Colon (tissue), 2 donors: ENCODE measurements at regions not wholly inside any gene's neighbourhood (a gene's known extent, or its start where the extent isn't known, plus 50 kb on each side); places are given as distances from the start of the nearest gene placed in this dataset.

Source experiments
- FAIRE-seq: peaks from 2 replicates; lab custom pipeline; 2012; peaks lifted over from hg19 to GRCh38; lab: Jason Lieb, UNC
- donor health status: control.
- donor health status: control.

DNA sequence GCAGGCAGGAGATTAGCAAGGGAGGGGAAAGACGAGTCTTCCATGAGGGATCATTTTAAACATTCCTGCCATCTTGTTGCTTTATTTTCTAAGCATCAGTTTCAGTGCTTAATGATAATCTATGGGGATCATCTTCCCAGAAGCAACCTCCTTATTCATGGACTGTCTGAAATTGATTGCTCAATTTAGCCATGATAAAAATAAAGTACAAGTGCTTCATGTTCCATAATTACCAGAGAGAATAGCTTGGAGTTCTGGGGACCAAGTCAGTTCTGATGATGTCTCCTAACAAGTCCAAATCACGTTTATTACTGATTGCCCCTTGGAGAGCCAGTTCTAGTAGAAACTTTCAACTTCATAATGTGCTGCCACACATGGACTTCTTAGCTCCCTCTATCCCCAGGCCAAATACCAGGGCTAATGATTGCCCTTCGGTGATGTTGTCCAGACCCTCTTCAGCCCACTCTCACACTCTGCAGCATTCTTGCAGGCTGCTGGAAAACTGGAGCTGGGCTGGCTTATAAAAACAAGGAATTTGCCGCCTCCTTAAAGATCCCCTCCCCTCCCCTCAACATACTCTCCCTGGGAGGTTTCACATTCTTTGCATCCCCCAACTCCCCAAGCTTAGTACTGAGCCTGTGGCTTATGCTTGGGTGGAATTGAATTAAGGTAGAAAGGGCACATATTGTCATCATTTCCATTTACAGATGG is 222.1 kb upstream of the ADAMTS9 start:
- FAIRE-seq: no peak

DNA sequence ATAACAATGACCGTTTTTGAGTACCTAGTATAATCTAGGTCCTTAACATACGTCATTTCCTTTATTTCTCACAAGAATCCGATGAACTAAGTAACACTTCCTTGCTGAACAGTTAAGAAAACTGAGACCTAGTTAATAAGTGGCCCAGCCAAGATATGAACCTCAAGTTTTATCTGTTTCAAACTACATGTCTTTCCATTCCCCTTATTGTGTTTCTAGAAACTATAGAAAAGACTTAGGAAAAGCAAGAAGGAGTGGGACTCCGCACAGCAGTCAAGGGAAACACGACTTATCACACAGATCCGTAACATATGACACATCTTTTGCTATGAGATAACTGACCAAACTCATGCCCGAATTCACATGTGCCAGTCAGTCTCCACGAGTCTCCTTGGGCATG is 221.2 kb upstream of the ADAMTS9 start:
- FAIRE-seq: no peak

DNA sequence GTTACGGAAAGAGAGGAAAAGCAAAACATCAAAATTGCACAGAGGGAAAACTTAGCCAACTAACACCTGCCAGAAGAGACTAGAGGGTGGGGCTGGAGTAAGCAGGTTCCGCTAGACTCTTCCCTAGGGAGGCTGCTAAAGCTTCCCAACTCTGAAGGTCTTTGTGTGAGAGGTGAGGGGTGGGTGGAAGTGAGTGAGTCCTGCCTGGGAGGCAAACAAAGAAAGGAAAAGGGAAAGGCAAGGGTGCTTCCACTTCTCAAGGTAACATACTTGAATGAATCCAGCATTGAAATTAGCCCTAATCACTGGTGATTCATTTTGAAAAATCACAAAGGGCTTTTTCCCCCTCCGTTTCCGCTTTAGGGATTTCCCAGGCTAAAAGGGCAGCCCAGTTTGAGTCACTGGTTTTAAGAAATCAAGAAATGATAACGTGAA is 220.5 kb upstream of the ADAMTS9 start:
- FAIRE-seq: no peak

DNA sequence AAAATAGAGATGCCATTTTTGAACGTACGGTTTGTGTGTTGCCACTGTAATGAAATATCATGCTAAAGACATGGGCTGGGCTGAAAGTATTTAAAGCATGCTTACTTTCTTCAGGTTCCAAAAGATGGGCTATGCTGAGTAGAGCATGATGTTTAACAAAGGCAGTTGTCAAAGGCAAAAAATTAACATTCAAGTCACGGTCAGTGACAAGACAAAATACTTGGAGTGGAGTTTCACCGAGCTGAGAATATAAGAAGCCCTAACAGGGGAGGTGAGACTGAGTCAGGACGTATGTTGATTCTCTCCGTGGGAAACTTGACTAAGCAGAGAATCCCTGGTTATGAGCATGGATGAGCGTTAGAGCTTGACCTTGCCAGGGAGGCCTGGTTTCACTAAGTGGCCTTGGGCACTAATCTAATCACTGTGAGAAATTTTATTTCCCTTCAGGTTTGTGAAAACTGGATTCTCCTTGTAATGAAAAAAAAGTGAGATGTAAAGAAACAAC is 218.2 kb upstream of the ADAMTS9 start:
- no peak for FAIRE-seq

DNA sequence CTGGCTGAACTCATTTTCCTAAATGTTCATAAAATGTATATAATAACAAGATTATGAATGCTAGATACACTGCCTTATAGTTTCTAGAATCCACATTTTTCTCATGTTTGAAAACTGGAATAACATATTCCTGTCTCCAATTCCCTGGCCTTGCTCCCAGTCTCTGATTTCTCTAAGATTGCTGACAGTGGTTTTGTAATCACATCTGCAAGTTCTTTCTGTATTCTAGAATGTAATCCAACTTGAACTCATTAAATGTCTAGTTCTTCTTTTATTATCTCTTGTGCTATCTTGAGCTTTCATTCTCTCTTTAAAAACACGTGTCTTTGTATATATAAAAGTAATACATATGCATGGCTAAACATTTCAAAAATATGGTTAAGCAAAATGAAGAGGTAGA is 215.2 kb upstream of the ADAMTS9 start:
- no peak for FAIRE-seq

DNA sequence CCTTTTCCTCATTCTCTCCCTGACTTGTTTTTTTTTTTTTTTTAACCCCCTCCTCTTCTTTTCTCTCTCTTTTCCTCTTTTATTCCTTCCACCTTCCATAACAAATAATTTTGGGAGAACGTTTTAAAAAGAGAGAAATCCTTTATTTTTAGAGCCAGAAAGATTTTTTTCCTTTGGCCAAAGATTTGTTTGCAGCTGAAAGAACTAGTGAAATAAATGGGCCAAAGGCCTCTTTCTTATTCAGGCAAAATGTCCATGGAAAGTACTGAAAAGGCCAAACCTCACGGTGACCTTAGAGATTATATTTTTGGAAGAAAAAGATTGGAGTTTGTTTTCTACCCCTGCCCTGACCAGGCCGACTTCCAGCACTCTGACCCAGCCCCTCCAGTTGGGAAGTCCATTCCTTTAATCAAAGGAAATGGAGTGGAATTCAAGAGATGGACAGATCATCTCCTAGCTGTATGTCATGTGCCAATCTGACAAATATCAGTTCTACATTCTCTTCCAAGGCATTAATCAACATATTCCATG is 214.3 kb upstream of the ADAMTS9 start:
- FAIRE-seq: no peak

DNA sequence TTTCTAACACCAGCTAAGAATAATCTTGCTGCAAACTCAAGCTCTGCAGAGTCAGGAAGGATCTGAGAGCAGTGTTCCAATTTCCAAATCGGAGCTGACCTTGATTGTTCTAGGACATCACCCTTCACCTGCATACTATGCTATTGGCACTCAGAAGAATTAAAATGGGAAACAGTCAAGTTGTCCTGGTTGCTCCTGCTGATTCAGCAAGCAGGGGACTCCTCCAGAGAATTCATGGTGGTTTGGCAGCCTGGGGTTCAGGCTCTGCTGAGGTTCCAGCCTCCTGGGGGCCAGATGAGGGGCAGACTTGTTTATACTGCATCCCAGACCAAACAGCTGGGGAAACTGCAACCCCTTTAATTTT is 213.7 kb upstream of the ADAMTS9 start:
- no peak for FAIRE-seq

DNA sequence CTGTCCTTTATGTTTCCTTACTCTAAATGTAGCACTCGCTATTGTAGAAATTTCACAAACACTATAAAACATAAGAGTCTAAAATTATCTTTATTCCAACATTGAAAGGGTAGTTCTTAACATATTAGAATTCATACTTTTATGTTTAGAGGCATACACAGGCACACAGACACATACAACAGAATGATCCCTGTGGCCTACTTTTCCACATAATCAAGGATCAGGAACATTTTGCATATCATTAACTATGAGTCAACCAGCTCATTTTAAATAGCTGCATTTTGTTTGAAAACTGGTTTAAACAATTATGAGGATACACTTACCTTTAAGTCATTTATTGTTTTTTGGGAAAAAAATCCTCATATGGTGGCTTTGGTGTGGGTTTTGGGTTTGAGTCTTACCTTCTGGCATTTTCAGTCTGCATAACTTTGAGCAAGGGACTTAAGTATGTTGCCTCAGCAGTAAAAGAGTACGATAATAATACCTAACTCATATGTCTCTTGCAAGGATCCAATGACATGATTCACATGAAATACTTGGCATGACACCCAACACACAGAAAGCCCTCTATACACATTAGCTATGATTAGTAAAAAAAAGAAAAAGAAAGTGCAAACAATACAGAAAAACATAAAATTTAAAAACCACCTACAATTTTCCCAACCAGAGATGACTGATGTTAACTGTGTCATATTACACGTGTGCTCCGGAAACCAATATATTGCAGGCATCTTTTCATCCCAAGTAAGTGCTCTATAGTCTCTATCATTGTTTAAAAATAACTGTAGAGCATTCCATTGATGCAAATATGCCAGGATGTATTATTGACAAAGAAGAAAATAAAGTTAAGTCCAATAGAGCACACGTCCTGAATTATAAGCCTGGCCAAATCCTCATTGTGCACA is 213.1 kb upstream of the ADAMTS9 start:
- no peak for FAIRE-seq

DNA sequence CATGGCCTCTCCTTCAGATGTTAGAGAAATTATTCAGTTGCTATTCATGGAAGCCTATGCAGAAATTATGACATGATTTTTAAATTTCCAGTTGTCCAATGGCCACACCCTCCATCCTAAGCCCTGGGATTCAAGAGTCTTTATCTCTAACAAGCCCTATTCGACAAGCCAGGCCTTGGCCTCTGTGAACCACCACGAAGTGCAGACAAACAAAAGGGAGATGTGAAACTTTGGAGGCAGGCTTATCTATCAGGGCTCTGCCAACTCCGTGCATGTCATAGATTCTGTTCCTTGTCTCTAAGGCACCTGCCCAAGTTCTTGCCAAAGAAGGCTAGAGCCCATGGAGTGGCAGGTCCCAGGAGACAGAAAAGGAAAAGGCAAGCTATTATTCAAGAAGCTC is 212.4 kb upstream of the ADAMTS9 start:
- no peak for FAIRE-seq

DNA sequence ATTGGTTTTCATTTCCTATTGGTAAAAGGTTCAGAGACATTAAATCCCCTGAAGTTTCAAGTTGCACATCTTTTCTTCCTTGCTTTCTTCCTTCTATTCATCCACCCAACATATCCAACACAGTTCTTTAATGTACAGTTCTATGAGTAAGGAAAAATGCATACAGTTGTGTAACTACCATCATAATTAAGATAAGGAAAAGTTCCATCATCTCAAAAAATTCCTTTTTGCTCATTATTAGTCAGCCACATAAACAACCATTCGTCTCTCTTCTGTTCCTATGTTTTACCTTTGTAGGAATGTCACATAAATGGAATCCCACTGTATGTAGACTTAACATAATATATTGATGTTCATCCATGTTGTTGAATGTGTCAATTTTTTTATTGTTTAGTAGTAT is 211.1 kb upstream of the ADAMTS9 start:
- FAIRE-seq: no peak

DNA sequence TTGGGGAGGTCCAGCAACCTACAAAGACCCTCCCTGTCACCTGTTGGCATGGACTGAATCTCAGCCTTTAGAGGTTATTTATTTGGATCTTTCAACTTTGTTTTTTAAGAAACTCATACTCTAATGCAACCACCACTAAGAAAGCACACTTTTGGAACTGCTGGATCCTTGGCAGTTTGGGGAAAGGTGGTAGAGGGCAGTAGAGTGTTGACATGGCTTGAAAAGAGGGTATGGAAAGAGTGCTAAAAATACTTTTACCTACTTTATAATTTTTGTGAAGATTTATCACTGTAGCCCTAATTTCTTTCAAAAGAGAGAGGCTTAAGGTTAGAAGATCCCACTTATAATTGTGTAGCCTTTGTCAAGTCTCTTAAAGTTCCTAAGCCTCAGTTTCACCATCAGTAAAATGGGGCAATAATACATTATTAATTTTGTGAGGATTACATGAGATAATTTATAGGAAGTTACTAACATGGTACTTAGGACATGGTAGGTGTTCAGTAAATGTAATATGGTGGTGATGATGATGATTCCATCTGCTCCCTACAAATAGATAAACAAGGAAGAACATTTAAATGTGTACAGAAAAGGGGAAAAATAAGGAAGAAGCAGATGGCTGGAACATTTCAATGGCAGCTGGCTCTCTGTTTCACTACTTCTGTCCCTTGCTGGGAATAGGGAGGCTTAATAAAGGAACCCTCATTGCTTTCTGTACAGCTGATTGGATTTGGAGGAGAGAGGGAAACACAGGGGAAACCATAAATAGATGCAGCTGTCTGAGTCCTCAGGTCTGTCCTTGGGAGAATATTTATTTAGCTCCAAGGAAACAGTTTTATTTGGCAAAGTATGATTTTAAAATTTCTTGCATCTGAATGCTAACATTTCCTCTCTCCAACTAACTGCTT is 208.4 kb upstream of the ADAMTS9 start:
- no peak for FAIRE-seq

DNA sequence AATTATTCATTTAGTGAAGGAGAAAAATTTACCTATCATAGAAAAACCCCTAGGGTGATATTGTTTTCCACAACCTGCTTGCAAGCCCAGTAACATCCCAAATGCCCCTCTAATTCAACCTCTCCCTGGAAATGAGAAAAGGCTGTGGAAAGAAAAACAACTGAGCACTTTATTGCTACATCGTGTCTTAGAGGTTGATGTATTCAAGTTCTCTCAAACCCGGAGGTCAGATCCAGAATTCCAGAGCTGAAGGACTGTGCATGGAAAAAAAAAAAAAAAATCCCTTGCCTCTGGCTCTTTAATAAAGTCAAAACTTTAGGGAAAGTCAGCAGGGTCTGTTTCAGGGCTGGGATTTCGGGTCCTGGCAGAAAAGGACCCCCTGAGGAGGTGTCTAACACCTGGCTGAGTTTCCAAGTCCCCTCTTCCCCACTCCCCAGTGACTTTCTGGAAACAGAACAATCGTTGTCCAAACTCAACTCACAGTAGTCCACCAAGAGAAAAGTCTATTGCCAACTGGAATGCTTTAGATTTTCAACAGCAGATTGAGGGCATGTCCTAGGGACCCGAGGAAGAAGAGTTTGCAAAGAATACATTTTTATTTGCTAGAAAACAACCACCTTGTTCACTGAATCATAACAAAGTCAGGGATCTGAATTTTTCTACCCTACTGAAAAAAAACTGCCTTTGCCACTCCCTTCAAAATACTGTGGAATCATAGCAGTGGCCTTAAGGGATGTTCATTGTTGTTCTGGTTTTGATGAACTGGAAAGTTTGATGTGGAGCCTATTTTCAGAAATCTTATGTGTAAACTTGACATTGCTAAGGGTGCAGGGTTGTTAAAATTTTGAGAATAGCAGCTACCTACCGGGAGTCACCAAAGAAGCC is 207.5 kb upstream of the ADAMTS9 start:
- FAIRE-seq: no peak

DNA sequence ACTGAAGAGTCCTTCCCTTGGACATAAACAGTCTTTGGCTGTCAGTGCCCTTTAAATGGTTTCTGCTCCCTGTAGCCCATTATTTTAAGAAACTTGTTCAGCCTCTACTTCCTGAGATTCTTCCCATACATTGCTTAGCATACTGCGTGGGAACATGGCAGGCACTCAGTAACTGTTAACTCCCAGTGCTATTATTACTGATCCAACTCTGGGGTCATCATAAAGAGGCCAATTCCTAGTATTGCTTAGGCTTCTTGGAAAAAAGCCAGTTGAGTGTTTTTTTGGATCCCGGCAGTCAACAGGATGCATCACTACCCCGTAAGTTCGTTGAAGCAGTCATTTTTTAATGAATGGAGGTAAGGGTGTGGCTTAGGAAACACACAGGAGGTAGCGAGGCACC is 206.2 kb upstream of the ADAMTS9 start:
- no peak for FAIRE-seq

DNA sequence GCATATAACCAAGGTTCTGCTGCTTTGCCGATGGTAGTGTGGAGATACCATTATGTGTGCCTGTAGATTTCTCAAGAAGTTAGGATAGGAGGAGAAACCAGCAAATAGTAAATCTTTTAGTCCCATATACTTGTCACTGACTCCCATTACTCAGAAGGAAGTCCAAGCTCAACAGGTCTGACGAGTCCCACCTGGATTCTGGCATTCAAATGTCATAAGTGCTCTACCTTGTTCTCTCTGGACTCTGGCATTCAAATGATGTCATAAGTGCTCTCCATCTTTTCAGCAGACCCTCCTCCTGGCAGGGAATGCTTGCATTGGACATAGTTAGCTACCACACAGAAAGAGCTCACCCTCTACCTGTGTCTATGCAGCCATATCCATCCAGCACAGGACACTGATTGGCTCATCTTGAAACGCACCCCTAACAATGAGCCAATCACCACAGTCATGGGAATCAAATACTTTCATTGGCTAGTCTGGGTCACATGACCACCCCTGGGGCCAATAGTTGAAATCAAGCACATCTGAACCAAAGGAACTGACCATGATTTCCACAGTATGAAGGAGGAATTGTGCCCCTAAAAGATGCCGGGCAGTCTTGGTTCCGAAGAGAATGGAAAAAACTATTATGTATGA is 205.0 kb upstream of the ADAMTS9 start:
- FAIRE-seq: no peak

DNA sequence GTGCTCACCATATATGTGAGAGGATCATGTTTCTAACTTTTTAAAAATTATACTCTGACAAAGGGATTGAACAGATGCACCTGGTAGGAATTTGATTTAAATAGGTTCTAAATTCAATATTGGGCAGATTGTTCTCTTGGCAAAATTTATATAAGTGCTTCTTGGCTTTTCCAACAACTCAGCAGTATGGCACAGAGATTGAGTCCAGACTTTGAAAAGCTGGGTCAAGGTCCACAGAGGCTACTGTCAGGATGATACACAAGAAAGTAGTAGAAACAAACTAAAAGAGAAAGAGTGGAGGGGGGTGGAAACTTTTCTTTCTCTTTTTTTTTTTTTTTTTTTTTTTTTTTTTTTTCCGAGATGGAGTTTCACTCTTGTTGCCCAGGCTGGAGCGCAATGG is 203.2 kb upstream of the ADAMTS9 start:
- no peak for FAIRE-seq

DNA sequence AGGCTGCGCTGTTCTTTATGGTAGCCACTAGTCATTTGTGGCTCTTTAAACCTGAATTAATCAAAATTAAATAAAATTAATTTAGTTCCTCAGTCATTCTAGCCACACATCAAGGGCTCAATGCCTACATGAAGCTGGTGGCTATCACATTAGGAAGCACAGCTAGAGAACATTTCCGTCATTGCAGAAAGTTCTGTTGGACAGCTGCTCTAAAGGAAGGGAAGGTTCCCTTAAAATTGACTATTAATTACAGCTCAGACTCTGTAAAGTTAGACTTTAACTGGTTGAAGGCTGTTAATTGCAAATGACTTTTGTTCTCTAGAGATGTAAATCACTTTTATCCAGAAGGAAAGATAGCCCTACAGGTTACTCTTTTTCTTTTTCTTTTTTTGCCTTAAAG is 202.7 kb upstream of the ADAMTS9 start:
- FAIRE-seq: no peak

DNA sequence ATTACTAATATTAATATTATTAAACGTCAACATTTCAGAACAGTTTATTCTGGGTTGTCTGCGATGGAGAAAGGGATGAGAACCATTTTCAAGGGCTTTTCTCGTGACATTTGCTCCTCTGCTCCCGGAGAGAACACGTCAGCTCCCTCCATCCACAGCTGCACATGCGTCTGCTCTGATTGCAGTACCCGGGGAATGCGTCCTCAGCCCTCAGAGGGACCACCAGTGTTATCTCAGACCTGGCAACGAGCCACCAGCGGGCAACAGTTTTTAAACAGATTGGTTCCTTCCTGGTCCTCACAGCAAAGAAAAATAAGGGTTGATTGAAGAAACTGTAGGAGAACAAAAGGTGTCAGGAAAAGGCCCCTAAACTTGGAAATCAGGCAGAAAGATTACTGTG is 202.2 kb upstream of the ADAMTS9 start:
- no peak for FAIRE-seq

DNA sequence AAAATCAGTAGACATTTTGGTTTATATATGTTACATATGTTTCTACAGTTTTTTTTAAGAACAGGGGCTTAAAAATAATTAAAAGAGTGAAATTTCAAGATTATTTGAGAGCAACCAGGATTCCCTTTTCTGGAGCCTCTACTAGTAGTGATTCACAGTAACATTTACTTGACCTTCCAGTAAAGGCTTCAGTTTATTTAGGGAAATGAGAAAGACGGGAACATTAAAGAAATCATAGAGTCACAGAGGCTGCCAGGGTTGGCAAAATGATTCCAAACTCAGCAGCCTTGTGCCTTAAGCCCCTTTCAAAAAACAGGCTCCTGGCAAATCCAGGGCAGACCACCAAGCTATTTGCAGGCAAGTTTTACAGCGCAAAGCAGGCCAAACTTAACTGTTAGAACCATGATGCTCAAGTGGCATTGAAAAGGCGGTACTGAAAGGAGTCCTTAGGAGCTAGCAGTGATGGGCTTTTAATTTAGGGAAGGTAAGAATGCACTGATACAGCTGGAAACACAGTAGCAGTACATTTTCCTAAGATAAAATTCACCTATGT is 201.1 kb upstream of the ADAMTS9 start:
- FAIRE-seq: no peak

DNA sequence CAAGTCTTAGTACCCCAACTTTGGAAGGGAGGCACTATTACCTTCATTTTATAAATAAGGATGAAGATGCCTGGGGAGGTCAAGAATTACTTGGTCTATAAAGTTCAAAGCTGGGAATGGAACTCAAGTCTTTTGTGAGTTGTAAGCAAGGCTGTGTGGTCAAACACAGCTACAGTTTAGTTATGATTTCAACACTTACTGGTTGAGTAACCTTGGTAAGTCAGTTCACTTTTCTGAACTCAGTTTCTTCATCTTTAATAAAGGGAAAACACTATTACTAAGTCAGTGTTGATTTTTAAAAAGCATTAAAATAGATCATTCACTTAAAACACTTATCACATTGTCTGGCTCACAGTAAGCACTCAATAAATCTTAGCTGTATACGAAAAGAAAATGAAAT is 200.4 kb upstream of the ADAMTS9 start:
- peak; percentile 14 for FAIRE-seq

DNA sequence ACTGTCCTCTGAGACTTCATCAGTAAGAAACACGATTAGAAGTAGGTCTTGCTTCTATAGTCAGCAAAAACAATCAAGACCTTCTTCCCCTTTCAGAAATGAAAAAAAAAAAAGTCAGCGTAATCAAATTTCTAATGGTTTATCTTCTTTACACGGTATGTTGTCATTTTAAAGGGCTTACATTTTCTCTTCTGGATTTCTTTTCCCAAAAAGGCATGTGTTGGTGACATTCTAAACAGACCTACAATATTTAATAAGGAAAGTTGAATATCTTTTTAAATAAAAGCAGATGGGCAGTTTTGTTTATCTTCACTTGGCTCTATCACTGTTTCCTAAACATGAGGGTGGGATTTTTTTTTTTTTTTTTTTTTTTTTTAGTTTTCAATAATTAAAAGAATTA is 197.3 kb upstream of the ADAMTS9 start:
- FAIRE-seq: no peak
